C4-2B (cell line): ENCODE measurements at regions not wholly inside any gene's neighbourhood (a gene's known extent, or its start where the extent isn't known, plus 50 kb on each side); places are given as distances from the start of the nearest gene placed in this dataset.

Source experiments
- ZFX ChIP-seq: fragments of 450-650 bp; IDR thresholded peaks from 2 replicates; pipeline ENCODE4 v1.6.1; 2017
- TF ChIP-seq, protein P1 (sequence below): fragments of 450-650 bp; conservative IDR thresholded peaks from 2 replicates; pipeline ENCODE4 v1.5.1; 2017; ENCODE audit warnings: mild to moderate bottlenecking

DNA sequence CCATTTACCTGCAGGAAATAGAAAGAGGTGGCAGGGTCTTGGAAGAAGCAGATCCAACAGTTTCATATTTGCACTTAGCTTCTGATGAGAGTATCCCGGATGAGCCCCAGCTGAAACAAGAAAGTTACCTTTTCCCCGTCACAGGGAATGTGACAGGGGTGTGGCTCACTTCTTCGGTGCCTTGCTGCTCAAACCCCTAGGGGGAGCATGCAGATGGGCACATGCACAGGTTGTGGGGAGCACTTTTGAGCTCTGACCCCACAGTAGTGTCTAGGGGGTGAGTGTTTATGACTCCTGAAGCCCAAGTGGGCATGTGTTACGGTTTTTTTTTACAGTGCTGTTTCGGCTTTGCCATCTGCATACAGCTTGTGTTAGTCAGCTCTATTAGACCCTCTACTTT, 1221.0 kb downstream of the JRKL start:
- TF ChIP-seq, protein P1, sequence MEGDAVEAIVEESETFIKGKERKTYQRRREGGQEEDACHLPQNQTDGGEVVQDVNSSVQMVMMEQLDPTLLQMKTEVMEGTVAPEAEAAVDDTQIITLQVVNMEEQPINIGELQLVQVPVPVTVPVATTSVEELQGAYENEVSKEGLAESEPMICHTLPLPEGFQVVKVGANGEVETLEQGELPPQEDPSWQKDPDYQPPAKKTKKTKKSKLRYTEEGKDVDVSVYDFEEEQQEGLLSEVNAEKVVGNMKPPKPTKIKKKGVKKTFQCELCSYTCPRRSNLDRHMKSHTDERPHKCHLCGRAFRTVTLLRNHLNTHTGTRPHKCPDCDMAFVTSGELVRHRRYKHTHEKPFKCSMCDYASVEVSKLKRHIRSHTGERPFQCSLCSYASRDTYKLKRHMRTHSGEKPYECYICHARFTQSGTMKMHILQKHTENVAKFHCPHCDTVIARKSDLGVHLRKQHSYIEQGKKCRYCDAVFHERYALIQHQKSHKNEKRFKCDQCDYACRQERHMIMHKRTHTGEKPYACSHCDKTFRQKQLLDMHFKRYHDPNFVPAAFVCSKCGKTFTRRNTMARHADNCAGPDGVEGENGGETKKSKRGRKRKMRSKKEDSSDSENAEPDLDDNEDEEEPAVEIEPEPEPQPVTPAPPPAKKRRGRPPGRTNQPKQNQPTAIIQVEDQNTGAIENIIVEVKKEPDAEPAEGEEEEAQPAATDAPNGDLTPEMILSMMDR: no peak
- no peak for TF ChIP-seq ZFX
